ENCODE measurements at regions not wholly inside any gene's neighbourhood (a gene's known extent, or its start where the extent isn't known, plus 50 kb on each side); places are given as distances from the start of the nearest gene placed in this dataset.

DNA sequence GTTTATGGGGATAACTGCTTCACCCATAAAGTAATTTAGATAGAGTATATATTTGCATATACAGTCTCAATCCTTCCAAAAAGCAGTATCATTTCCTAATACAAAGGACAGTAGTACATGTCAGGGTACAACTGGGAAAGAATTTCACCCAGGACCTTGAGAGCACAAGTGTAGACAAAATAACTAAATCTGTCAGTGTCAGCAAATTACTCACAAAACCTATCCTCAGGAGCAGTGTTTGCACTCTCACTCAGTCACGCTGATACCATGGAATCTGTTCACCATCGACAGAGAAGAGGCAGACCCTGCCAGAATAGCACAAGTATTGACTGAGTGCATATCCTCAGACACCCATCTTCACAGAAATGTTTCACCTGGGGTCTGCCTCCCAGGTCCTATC, 554.7 kb upstream of the PHF14 start:
- TF ChIP-seq CTCF (IDR thresholded peaks at IDR 0.05): no peak
- TF ChIP-seq EZH2phosphoT487 (IDR thresholded peaks at IDR 0.05): no peak
- no peak for TF ChIP-seq EZH2 (IDR thresholded peaks at IDR 0.05)
